GM21737 (cell line): ENCODE measurements at regions not wholly inside any gene's neighbourhood (a gene's known extent, or its start where the extent isn't known, plus 50 kb on each side); places are given as distances from the start of the nearest gene placed in this dataset.
"Not testable (repeated sequence)": the region's sequence is repeated elsewhere in the genome, so short reads cannot be mapped to it uniquely, and the experiment has no call there.

ENCODE experiments used
- ATAC-seq: cut with Tn5 transposase; IDR thresholded peaks from one replicate; pipeline ENCODE4 v1.9.1; 2021; ENCODE audit warnings: mild to moderate bottlenecking, moderate library complexity; ENCODE audit not compliant: unreplicated experiment

DNA sequence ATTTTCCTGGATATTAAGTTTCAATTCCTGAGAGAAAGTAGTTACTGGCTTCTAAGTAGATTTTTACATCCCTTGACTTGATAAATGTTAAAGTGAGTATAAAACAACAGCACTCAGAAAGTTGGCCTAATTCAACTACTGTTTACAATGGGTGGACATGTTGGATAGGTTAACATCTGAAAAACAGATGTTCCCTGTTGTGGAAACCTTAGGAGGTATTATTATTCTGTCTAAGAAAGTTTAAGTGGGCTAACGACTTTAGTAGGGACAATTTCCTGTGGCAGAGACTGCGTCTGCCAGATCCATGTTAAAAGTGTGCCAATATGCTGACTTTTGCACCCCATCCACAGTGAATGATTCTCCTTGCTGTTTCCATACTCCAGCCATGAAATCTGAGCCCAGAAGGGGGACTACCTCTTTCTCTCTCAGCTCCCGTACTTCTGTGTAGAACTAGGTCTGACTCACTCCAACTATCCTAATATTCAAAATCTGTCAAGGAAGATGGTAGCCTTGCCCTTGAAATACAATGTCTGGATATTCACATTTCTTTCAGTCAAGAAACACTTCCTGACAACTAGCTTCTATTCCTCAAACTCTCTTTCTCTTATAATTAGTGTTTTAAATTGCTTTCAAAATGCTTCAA, 327.5 kb upstream of the HNRNPA3 start:
- no peak for ATAC-seq

DNA sequence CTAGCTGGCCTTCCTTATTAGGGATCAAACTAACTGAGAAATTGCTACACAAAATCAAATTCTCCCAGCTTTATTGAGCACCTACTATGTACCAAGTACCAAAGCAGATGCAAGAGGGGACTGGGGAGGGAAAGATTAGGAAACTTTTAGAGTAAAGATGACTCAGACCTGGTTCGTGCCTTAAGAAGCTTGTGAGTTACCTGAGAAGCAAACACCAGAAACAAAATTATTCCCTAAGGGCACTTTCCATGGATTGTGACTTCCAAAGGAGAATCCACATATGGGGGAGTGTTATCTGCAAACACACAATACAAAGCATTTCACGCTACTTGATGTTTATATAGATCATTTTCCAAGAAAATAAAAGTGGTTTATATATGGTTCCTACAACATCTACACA, 326.9 kb upstream of the HNRNPA3 start:
- ATAC-seq: no peak

DNA sequence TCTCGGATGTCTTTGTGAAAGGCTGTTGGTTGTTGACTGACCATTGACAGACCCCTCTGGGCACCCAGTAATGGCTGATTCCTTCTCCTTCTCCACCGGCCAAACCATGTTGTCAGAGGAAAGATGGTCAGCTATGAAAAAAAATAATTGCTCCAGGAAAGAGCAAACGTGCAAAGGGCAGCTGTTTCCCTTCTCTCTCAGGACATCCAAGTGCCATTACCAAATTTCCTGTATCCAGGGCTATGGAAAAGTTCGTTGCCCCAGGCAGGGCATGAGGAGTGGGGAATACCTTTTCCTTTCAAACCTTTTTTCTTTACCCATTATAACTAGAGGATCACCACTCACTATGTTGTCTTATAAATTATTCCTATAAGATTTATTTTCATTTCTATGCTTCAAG, 321.5 kb upstream of the HNRNPA3 start:
- no peak for ATAC-seq

DNA sequence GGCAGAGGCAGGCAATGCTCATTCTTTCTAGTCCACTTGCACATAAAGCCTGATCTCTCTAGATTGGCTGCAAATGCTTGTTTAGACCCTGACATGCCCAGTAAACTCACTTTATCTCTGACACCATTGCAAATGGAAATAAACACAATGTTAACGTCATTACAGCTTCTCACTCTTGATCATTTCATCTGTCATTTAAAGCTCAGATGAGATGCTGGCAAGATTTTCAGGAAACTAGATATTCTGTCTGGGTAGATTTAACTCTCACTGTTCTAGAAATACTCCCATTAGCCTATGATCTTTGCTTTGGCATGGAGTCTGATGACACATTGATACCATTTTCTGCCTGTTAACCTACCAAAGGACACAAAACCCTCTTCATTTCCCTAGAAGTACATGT, 320.7 kb upstream of the HNRNPA3 start:
- no peak for ATAC-seq

DNA sequence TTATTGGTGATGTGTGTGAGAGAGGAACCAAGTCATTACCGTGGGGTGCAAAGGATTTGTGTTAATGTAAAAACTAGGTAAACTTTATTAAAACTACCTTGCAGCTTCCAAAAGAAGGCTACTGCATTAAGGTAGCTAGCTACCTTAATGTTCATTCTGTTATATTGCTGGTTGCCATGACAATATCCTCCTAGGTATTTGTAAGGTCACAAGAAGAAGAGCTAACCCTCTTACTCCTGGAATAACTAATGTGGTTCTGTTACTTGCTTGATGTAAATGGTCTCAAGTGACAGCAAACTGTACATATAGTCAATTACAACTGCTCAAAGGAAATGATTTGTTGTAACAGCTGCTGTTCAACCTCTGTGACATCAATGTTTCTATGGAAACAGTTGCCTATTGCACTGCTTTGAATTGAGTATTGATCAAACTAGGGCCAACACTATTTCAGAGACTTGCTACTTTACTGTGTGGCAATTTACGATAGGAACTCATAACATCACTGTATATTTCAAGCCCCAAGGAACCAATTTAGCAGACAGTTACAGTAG, 319.8 kb upstream of the HNRNPA3 start:
- no peak for ATAC-seq

DNA sequence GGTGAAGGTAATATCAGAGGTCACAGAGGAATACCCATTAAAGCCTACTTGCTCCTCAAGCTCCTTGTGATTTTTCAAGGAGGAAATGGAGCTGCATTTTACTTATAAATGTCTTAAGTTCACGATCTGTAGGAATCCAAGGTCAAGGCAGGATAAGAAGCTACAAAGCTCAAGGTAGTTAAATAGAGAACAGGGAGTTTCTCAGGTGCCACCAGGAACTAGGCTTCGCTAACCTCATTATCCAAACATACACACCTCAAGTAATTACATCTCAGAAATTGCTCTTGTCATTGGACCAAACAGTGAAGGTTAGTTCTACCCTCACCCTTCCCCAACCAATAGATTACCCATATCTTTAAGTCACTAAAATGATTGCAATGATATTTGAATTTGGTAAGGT, 317.4 kb upstream of the HNRNPA3 start:
- ATAC-seq: no peak

DNA sequence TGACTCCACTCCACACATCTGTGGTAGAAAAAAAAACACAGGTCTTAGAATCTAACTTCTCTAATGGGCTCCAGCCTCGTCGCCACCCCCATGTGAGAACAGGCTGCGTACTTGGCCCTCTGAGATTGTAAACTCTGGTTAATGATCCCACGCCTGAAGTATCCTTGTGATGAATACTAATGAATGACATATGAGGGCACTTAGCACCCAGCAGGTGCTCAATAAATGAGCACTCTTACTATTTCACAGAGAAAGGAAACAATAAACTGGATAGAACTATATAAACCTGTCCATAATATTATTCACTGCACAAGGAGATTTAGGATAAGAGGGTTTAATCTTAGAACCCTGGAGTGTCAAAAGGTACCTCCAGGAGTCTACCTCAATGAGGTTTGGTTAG, 310.1 kb upstream of the HNRNPA3 start:
- ATAC-seq: no peak

DNA sequence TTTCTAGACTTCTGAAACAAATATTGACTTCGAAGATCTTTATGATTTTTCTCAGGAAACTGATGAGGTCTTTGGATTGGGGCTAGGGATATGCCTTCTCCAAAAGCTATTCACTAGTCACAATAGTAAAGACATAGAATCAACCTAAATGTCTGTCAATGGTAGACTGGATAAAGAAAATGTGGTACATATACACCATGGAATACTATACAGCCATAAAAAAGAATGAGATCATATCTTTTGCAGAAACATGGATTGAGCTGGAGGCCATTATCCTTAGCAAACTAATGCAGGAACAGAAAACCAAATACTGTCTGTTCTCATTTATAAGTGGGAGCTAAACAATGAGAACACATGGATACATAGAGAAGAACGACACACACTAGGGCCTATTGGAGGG, 308.5 kb upstream of the HNRNPA3 start:
- not testable (repeated sequence) for ATAC-seq

DNA sequence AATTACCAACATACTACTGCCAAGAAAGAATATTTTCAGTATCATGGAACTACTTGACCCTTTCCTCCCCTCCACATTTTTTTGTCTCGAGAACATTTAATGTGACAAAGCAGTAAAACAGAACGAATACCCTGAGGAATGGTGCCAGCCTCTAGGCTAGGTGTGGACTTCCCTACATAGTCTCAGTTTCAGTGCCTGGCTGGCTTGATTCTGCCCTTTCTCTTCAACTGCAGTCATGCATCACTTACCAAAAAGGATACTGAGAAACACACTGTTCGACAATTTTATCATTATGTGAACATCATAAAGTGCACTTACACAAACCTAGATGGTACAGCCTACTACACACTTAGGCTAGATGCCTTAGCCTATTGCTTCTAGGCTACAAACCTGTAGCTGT, 305.3 kb upstream of the HNRNPA3 start:
- ATAC-seq: no peak

DNA sequence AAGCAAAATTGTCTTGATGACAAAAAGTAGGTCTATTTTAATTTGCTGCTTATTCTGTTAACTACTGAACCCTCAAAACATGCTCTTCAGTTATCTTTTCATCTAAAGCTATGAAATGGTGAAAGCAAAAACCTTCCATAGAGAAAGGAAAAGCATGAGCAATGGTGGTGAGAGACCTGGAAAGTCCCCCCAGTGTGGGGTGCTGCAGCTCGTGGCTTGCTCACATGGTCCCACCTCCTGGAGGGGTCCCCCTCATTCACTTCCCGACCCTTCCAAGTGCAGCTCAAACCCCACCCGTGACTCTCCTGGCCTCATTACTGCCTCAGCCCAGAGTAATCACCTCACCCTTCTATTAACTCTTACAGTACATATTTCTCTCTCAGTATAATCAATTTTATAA, 301.8 kb upstream of the HNRNPA3 start:
- ATAC-seq: no peak

DNA sequence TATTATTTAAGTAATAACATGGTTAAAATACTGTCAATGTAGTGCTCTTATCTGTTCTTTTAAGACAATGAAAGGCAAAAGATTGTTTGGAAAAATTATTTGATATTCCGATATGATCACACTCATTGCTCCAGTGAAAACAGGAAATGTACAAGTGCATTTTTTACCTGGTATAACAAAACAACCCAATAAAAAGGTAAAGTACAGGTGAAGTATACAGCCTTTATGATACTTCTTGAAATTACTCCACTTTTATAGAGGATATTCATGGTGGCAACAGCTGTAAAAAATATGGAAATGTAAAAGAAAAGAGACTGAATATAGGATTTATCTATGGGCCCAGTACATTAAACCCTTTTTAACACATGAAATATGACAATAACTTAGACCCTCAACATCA, 298.6 kb upstream of the HNRNPA3 start:
- no peak for ATAC-seq

DNA sequence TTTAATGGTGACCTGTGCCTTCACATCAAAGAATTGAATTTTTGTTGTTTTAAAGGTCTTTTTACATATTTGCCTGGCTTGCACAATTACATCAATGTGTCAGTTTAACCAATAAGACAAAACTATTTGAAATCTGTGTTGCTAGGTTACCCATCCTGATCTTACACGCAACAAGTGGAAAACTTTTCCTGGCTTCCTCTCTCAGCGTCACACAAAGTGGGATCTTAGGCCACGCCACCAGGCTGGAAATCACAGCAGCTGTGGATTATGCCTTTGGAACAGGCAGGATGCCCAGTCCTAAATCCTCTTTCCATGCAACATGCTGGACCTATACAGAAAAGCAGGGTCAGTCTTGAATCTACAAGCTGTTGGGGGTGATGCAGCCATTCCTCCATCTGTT, 298.2 kb upstream of the HNRNPA3 start:
- no peak for ATAC-seq

DNA sequence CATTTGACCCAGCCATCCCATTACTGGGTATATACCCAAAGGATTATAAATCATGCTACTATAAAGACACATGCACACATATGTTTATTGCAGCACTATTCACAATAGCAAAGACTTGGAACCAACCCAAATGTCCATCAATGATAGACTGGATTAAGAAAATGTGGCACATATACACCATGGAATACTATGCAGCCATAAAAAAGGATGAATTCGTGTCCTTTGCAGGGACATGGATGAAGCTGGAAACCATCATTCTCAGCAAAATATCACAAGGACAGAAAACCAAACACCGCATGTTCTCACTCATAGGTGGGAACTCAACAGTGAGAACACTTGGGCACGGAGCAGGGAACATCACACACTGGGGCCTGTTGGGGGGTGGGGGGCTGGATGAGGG, 290.0 kb upstream of the HNRNPA3 start:
- ATAC-seq: not testable (repeated sequence)

DNA sequence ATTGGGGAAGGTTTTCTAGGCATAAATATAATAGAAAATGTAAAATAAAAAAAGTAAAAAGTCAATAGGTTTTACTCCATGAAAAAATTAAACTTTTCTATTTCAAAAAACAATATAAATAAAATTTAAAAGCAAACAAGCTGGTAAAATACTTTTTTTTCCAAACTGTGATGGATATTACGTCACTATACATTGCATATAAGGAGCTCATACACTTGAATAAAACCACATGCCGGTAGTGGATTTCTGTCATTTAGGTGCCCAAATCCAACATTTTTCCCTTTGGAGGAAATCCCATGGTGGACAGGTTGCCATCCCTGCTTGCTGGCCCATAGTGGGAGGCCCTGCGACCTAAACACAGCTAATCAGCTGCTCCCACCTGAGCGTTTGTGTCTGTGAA, 289.4 kb upstream of the HNRNPA3 start:
- ATAC-seq: no peak

DNA sequence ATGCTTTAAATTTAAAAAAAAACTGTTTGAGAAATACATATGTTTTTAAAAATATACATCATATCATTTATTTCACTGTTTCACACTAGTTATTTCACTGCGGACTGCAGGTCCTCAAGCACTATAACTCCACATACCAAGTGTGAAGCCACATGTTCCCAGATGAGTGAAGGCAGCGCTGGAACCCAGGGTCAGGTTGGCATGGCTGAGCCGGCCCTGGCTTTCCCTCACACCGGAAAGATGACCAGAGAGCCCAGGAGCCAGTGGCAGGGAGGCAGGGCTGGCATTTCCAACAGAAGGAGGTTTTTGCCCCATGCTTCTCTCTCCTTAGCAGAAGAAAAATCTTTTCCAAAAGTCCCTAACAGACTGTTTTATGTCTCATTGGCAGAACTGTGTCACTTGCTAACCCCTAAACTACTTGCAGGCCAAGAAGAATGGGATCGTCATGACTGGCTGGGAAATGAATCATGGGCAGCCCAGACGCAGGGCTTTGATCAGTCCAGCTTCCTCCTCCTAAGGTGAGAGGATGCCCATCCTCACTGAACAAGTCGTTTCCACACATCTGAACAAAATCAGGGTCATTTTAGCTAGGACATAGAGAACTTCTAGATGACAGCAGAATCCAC, 287.6 kb upstream of the HNRNPA3 start:
- ATAC-seq: no peak

DNA sequence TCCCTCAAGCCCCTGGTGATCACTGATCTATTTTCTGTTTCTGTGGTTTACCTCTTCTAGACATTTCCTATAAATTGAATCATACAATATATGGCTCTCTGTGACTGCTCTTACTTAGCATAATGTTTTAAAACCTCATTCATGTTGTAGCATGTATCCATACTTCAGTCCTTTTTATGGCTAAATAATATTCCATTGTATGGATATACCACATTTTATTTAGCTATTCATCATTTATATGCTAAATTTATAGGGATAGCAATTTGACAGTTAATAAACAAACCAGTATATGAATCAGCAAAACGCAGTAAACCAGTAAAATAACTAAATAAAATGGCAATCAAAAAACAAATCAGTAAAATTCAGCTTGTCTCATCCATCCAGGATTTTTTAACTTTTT, 286.1 kb upstream of the HNRNPA3 start:
- ATAC-seq: no peak

DNA sequence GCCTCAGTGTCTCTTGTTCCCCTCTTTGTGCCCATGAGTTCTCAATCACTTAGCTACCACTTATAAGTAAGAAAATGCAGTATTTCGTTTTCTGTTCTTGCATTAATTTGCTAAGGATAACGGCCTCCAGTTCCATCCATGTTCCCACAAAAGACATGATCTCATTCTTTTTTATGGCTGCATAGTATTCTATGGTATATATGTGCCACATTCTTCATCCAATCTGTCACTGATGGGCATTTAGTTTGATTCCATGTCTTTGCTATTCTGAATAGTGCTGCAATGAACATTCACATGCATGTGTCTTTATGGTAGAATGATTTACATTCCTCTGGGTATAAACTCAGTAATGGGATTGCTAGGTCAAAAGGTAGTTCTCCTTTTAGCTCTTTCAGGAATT, 283.2 kb upstream of the HNRNPA3 start:
- not testable (repeated sequence) for ATAC-seq

DNA sequence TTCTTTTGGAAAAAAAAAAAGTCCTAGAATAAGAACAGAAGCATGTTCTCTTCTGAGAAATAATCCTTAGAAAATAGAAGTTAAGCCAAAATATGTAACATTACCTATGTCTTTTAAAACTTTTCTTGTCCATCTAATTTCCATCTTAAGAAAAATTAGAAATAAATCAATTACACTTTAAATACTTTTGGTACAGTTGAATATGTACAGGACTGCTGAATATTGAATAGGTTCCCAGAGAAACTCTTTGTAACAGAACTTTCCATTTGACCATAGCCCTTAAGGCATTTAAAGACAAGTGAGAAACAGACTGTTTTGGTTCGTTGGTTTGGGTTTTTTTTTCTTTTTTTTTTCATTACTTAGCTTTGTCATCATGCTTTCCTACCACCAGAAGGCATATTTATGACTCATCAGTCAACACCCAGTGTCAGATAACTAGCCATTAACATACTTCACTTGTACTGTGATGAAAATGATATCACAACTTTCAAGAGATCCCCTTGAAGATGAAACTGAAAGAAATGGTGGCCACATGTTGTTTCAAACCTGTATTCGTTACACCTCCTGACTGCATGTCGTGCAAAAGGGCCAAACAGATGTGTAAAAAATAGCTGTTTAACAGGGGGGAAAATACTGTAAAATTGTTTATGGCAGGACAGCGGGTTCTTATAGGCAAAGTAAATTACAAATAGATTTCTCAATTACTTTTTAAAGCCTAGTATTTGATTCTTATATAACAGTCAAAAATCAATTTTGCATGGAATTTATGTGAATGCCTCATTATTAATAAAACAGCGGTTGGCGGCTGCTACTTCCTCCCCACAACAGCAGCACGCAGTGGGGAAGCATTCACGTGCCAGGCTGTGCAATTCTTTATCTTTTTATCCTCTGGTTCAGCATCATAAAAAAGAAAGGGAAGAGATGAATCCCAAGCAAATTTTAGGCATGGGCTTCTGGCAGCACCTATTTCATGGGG, 280.7 kb upstream of the HNRNPA3 start:
- ATAC-seq: peak; percentile 97

DNA sequence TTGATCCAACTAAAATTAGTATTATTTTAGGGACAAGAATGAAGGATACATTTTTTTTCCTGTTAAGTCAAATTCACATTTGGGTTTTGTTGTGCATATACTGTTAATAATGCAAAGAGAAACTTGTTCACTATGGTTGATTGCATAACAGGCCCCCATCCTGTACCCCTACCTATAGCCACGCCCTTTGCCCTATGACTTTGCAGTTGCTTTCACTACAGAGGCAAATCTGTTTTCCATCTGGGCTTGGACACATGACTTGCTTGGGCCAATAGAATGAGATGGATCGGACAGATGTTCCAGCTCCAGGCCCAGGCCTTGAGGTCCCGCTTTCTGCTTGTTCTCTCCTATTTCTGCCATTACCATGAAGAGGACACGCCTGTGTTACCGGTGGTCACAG, 278.5 kb upstream of the HNRNPA3 start:
- ATAC-seq: no peak

DNA sequence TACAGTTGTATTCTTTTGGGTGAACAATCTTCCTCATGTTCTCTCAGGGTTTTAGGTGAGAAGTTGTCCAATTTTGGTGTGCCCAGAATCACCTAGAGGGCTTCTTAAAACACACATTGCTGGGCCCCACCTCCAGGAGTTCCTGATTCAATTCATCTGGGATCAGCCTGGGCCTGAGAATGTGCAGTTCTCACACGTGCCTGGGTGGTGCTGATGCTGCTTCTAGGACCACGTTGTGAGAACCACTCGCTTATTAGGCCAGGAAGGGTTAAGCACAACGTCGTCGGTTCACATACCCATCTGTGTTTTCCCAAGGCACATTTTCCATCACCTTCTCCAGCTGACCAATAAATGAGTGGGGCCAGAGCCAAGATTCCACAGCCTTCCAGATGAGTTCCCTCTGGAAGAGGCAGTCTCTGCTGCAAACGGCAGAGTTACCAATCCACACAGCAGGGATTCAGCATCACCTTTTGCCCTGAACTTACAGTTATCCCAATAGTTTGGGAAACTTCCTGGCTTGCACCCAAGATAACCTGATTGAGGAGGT, 277.7 kb upstream of the HNRNPA3 start:
- ATAC-seq: no peak

DNA sequence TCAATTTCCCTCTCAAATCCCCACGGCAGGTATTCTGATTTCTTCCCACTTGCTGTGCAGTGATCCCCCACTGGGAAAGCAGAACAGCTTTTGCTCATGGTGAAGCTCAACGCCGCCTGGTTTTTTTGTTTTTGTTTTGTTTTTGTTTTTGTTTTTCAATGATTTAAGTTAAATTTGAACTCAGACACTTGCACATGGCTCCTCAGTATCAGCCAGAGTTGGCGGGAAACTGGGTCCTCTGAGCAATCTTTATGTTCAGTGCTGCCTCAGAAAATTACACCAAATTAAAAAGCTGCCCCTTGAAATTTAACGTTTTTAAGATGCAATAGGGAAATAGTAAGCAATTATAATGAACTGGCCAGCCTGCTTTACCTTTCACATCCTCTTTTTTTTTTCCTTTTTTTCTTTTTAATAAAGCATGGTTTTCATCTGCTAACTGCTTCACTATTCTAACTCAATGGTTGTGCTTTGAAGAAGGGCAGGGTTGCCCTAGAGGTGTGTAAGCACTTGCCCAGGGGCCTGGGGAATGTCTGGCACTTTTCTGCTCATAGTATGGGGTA, 277.0 kb upstream of the HNRNPA3 start:
- ATAC-seq: no peak
